ENCODE measurements at regions not wholly inside any gene's neighbourhood (a gene's known extent, or its start where the extent isn't known, plus 50 kb on each side); places are given as distances from the start of the nearest gene placed in this dataset.

GRCh38 chr10:33698033-33698432 lies 363.6 kb upstream of the NRP1 start:
- TF ChIP-seq CTCF (IDR thresholded peaks at IDR 0.05; ENCODE audit: low read length) (no peak), EZH2 (IDR thresholded peaks at IDR 0.05; ENCODE audit: borderline replicate concordance, low read length) (no peak)

Measured in OCI-LY1 (cell line).